ENCODE measurements at regions not wholly inside any gene's neighbourhood (a gene's known extent, or its start where the extent isn't known, plus 50 kb on each side); places are given as distances from the start of the nearest gene placed in this dataset.

GRCh38 chr5:89125372-89125771, 242.4 kb upstream of the MEF2C start:
- no peak for TF ChIP-seq CTCF (IDR thresholded peaks at IDR 0.05; ENCODE audit: insufficient read depth, low read depth, low read length)
- TF ChIP-seq EZH2 (IDR thresholded peaks at IDR 0.05; ENCODE audit: insufficient read depth, low read length) = no peak
